ENCODE measurements at regions not wholly inside any gene's neighbourhood (a gene's known extent, or its start where the extent isn't known, plus 50 kb on each side); places are given as distances from the start of the nearest gene placed in this dataset.
"Not testable (repeated sequence)": the region's sequence is repeated elsewhere in the genome, so short reads cannot be mapped to it uniquely, and the experiment has no call there.

- DNase-seq, result no peak
These were observed 286.1 kb downstream of the KCTD12 start for GRCh38 chr13:76600081-76600480.

GRCh38 chr13:76597868-76598267 lies 288.3 kb downstream of the KCTD12 start:
- peak; percentile 46 for DNase-seq

GRCh38 chr13:76596216-76596615 lies 290.0 kb downstream of the KCTD12 start:
- no peak for DNase-seq

GRCh38 chr13:76594435-76594834 lies 291.8 kb downstream of the KCTD12 start:
- DNase-seq, result no peak

- DNase-seq, result no peak
These were observed 299.4 kb downstream of the KCTD12 start for GRCh38 chr13:76586842-76587241.

DNA sequence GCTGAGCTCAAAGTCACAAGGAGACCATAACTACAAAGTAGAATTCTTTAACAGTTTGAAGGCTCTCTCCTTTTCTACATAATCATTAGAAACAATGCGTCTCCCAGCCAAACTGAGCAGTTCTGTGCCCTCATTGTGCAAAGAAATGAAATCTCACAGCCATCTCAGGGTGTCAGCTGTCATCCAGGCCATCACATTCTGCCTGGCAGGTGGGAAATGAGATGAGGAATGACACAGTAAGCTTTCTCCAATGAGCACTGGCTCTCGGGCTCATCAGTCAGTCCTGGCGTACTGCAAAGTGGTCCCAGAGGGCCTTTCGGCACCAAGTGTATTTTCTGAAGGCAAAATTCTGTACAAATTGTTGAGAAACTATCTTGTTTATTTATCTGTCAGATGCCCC lies 306.5 kb downstream of the KCTD12 start:
- no peak for DNase-seq

DNA sequence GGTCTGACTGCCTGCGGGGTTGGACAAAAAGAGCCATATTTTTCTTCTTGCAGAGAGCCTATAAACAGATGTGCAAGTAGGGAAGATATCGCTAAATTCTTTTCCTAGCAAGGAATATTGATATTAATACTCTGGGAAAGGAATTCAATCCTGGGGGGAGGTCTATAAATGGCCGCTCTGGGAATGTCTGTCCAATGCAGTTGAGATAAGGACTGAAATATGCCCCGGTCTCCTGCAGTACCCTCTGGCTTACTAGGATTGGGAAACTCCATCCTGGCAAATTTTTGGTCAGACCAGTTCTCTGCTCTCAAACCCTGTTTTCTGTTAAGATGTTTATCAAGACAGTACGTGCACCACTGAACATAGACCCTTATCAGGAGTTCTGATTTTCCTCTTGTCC lies 310.6 kb downstream of the KCTD12 start:
- DNase-seq, result not testable (repeated sequence)

DNA sequence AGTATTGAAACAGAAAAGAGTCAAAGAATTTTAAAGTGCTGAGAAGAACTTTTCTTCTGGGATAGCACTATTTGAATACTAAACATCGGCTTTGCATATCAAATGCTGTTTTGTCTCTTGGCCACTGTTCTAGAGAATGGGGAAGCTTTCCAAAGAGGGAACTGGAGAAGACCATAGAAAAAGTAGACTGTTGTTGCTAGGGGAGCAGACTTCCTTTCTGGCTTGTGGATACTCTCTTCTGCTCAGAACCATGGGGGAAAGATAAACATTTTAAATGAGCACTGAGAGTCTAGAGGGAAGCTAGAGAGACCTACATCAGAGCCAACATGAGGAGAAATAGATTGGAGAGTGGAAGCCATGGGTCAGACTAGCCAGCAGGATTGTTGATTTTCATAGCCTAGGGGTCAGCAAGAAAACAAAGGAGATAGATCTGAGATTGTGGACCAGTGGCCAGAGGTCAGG lies 315.7 kb downstream of the KCTD12 start:
- no peak for DNase-seq

GRCh38 chr13:76556627-76557026 lies 329.6 kb downstream of the KCTD12 start:
- no peak for DNase-seq

DNA sequence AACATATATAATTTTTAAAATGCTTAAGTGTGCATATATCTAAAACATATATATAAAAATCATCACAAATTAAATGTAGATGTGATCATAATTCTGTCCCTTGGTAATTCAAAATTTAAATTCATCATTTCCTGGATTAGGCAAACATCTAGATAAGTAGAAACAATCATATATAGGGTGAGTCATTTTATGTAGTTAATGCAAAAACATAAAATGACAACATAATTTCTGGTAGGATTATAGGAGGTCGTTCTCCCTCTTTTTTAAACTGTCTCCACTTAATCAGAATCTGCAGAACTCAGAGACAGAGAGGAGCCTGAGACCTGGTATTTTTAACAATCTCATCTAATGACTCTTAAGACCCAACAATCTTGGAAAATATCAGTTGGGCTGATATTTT lies 333.4 kb downstream of the KCTD12 start:
- no peak for DNase-seq

DNA sequence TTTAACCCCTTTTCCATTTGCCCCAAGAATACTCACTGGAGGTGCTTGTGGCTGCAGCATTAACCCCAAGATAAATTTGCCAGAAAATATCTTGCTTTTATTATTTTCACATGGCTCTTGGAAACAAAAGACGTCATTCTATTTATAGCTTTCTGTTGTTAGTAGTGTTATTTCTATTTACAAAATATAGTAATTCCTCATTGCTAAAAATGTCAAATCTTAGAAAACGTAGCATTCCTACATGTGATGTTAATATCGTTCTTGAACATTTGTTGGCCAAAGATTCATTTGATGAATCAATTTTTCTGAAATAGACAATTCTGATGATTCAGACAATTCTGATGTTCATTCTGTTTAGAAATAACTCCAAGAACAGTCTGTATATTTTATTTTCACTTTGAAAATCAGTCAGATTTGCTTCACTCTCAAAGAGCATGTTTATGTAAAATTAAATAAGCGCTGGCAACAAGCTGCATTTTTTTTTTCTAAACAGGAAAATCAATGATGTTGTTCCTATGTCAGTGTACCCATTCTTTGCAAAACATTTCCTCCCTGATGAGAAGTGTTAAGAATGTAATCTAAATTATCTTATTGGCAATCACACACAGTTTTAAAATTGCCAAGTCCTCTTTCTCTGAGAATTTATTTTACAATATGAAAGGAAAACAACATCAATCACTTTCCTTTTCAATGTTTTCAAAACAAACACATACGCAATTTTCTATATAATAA lies 334.0 kb downstream of the KCTD12 start:
- DNase-seq, result no peak

- DNase-seq, result no peak
These were observed 344.0 kb downstream of the KCTD12 start for GRCh38 chr13:76542176-76542575.

DNA sequence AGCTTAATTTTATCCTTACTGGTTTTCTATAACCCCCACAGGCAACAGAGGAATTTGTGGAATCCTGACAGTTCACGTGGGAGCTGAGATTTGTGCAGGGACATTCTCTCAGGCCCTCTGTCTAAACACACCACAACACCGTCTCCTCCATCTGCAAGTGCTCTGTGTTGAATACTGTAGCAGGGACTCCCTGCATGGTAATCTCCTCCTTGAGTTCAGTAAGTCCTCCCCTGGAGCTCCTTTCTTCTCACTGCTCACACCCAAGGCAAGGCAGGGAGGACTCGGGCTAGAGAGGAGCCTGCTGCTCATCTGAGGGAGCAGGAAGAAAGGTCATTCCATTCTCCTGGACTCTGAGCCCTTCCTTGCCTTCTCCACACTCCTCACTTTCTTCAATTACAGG lies 348.2 kb downstream of the KCTD12 start:
- no peak for DNase-seq

- no peak for DNase-seq
These were observed 353.0 kb downstream of the KCTD12 start for GRCh38 chr13:76533251-76533650.

- no peak for DNase-seq
These were observed 359.2 kb downstream of the KCTD12 start for GRCh38 chr13:76527041-76527440.

DNA sequence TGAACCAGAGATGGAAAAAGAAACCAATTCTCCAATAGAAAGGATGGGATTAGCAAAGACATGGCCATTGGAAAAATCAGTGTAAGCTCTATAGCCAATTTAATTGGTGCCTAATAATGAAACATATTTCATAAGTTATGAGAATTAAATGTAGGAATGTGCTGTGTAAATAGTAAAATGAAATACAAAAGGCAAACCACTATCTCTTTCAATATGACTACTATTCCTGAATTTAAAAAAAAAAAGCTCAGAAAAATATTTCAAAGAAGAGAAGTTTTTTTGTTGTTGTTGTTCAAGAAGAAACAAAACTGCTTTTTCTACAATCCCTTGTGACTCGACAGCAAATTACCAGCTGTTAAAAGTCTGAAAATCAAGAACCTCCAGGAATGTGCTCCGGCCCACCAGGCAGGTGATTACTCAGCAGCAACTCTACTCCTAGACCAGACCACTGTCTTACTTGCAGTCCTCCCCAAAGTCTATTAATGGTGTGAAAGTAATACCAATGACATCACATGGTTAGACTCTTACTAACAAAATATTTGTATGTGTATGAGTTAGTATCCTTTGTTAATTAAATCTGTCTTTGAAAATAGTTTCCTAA lies 362.4 kb downstream of the KCTD12 start:
- peak; percentile 11 for DNase-seq

DNA sequence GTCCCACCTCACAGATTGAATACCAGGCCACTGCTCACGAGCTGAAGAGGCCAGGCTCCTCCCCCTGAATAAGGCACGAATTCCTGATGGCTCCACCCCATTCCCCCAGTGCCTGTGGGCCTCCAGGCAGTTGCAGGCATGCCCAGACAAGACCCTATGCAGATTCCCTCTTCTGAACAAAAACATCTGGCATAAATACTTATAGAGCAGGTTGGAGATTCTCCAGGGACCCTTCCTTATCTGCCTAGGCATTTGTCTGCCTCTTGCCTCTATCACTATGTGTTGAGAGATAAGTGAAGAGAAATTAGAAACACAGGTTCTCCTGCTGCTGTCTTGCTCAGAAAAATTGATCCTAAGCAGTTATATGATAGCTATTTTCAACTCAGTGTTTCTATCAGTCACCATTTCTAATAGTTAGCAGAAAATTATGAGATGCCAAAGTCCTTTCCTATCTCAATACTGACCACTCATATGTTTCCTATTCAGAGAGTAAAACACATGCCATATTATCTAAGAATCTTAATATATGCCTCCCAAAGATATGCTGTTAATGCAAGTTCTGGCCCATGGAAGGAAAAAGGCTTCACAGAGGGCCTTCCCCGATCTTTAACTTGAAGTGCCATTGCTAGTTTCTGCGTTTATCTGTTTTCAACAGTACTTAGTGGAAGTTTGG lies 364.0 kb downstream of the KCTD12 start:
- peak; percentile 40 for DNase-seq

DNA sequence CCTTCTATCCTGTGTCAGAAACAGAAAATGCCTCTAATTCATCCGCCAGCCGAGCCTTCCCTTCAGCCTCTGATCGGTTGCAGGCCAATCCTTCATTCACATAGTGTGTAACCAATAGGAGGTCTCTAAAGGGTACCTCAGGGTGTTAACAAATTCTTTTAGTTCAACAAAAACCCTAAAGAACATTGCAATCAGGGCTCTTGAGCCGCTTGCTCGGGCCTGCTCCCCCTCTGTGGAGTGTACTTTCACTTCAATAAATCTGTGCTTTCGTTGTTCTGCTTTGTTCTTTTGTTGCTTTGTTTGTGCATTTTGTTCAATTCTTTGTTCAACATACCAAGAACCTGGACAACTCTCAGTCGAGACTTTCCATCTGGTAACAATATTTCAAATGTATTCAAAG lies 366.5 kb downstream of the KCTD12 start:
- DNase-seq, result no peak

GRCh38 chr13:76516586-76516985 lies 369.6 kb downstream of the KCTD12 start:
- DNase-seq, result no peak

DNA sequence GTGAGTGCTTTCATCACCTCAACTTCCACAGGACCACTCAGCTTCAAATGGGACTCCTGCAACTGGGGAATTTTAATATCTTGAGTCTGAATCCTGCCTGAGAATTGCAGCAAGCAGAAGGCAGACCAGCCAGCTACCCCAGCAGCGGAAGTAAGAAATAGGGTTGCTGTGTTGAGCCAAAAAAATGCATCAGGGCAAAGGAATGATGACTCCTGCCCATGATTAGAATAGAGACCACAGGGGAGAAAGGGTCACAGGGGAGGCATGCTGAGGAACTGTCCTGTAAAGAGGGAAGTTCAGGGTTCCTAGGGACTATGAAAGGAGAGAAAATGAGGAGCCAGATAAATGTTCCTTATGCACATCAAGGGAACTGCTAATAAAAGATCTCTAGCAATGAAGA lies 370.2 kb downstream of the KCTD12 start:
- DNase-seq, result no peak

DNA sequence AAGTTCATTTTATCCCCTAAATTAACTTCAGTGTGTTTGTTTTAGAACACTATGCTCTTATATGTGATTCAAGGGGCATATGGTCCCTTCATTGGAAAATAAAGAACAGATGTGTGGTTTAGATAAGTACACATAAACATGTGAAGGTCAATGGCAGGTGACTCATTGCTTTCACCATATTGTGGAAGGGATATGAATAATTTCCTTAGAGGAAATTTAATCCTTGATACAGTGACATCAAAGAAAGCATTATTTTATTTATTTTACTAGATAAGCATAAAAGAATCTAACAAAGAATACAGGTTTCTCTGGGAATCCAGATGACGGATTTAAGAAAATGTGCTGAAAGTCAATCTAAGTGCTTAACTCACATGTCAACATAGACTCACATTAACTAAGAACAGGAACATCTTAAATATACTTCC lies 373.5 kb downstream of the KCTD12 start:
- DNase-seq, result peak; percentile 56

DNA sequence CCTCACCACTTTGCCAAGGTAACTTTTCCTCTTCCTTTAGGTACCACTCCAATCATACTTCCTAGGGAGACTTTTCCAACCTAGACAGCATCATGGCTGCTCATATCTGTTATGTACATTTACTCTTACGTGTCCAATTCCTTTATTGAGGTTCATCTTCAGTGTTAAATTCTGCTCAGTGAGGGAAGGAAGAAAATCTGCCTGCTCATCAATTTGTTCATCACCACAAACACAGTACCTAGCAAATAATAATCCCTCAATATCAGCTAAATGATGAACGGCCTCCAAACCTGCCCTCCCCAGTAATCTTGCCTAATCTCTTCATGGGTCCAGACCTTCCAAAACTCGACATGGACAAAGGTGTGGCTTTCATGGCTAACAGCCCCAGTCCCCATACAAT lies 380.8 kb downstream of the KCTD12 start:
- no peak for DNase-seq

DNA sequence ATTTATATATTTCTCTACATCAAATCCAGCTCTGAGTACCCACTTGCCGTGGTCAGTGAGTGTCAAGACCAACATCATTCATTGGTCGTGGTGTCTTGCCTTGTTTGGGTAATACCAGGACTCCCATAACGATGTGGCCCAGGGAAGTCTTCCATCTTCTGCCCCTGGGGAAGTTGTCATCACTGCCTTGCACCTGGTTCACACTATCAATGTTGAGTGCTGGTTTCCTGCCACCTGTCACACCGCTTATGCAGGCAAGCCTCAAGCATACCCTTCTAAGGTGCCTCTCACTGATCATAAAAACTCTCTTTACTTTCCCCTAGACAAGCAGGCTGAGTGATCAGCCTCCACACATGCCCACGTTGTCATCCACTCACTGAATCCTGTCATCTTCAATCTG lies 382.4 kb downstream of the KCTD12 start:
- DNase-seq, result peak; percentile 71

- no peak for DNase-seq
These were observed 382.9 kb downstream of the KCTD12 start for GRCh38 chr13:76503291-76503690.

Data from NCI-H146 (cell line).